ENCODE measurements at regions not wholly inside any gene's neighbourhood (a gene's known extent, or its start where the extent isn't known, plus 50 kb on each side); places are given as distances from the start of the nearest gene placed in this dataset.

DNA sequence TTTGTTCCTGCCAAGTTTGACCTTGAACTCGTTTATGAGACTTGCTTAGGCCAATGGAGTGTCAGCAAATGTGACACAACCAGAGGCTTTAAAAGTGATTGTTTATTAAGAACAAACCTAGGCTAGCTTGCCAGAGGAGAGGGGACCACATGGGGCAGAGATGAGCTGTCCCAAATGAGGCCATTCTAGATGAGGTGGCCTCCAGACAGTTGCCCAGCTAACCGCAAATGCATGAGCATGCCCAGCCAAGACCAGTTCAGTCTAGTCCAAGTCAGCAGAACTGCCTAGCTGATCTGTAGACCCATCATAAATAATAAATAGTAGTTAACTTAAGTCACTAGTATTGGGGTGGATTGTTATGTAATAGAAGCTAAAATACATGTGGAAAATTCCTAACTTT lies 172.8 kb upstream of the DYRK2 start:
- no peak overlapping the region for H3K27ac ChIP-seq (ENCODE audit: low read length)
- H3F3A ChIP-seq (ENCODE audit: insufficient read depth, low read length, poor library complexity, severe bottlenecking) = no peaks in the 10 kb centered on the region
- TF ChIP-seq RAD21 (conservative IDR thresholded peaks at IDR 0.05) (no peak), POLR2AphosphoS5 (IDR thresholded peaks at IDR 0.05) (no peak), EZH2 (IDR thresholded peaks at IDR 0.05; ENCODE audit: borderline replicate concordance, insufficient read depth, low read length, poor library complexity, severe bottlenecking) (no peak), TAF1 (IDR thresholded peaks at IDR 0.05; ENCODE audit: low read depth) (no peak), EP300 (conservative IDR thresholded peaks at IDR 0.05; ENCODE audit: poor library complexity, severe bottlenecking) (no peak), SMC3 (conservative IDR thresholded peaks at IDR 0.05; ENCODE audit: poor library complexity) (no peak), MXI1 (conservative IDR thresholded peaks at IDR 0.05; ENCODE audit: poor library complexity, severe bottlenecking) (no peak)
- TF ChIP-seq, protein P1, sequence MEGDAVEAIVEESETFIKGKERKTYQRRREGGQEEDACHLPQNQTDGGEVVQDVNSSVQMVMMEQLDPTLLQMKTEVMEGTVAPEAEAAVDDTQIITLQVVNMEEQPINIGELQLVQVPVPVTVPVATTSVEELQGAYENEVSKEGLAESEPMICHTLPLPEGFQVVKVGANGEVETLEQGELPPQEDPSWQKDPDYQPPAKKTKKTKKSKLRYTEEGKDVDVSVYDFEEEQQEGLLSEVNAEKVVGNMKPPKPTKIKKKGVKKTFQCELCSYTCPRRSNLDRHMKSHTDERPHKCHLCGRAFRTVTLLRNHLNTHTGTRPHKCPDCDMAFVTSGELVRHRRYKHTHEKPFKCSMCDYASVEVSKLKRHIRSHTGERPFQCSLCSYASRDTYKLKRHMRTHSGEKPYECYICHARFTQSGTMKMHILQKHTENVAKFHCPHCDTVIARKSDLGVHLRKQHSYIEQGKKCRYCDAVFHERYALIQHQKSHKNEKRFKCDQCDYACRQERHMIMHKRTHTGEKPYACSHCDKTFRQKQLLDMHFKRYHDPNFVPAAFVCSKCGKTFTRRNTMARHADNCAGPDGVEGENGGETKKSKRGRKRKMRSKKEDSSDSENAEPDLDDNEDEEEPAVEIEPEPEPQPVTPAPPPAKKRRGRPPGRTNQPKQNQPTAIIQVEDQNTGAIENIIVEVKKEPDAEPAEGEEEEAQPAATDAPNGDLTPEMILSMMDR (IDR thresholded peaks at IDR 0.05; ENCODE audit: poor library complexity, severe bottlenecking) = no peak
- TF ChIP-seq, protein P2, sequence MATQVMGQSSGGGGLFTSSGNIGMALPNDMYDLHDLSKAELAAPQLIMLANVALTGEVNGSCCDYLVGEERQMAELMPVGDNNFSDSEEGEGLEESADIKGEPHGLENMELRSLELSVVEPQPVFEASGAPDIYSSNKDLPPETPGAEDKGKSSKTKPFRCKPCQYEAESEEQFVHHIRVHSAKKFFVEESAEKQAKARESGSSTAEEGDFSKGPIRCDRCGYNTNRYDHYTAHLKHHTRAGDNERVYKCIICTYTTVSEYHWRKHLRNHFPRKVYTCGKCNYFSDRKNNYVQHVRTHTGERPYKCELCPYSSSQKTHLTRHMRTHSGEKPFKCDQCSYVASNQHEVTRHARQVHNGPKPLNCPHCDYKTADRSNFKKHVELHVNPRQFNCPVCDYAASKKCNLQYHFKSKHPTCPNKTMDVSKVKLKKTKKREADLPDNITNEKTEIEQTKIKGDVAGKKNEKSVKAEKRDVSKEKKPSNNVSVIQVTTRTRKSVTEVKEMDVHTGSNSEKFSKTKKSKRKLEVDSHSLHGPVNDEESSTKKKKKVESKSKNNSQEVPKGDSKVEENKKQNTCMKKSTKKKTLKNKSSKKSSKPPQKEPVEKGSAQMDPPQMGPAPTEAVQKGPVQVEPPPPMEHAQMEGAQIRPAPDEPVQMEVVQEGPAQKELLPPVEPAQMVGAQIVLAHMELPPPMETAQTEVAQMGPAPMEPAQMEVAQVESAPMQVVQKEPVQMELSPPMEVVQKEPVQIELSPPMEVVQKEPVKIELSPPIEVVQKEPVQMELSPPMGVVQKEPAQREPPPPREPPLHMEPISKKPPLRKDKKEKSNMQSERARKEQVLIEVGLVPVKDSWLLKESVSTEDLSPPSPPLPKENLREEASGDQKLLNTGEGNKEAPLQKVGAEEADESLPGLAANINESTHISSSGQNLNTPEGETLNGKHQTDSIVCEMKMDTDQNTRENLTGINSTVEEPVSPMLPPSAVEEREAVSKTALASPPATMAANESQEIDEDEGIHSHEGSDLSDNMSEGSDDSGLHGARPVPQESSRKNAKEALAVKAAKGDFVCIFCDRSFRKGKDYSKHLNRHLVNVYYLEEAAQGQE (IDR thresholded peaks at IDR 0.05; ENCODE audit: borderline replicate concordance) = no peak
- no peak overlapping the region for H3K4me2 ChIP-seq (ENCODE audit: low read length)
- no peaks in the 10 kb centered on the region for H3K79me2 ChIP-seq (replicated peaks; ENCODE audit: insufficient read depth, low read length)
- H3K4me3 ChIP-seq (ENCODE audit: low read length) = no peak overlapping the region
- no peaks in the 10 kb centered on the region for H3K27me3 ChIP-seq (ENCODE audit: insufficient read depth, low read depth, low read length)
- H3K36me3 ChIP-seq (ENCODE audit: insufficient read depth, low read length) = no peaks in the 10 kb centered on the region
- H3K9me2 ChIP-seq (ENCODE audit: insufficient read depth, low read length) = no peaks in the 10 kb centered on the region
- no peak overlapping the region for H3K9ac ChIP-seq (ENCODE audit: low read length)
- H3K9me3 ChIP-seq (ENCODE audit: low read length) = no peaks in the 10 kb centered on the region
- no peaks in the 10 kb centered on the region for H4K20me1 ChIP-seq (ENCODE audit: insufficient read depth)
- no peak overlapping the region for H2AFZ ChIP-seq (ENCODE audit: low read depth, low read length)

DNA sequence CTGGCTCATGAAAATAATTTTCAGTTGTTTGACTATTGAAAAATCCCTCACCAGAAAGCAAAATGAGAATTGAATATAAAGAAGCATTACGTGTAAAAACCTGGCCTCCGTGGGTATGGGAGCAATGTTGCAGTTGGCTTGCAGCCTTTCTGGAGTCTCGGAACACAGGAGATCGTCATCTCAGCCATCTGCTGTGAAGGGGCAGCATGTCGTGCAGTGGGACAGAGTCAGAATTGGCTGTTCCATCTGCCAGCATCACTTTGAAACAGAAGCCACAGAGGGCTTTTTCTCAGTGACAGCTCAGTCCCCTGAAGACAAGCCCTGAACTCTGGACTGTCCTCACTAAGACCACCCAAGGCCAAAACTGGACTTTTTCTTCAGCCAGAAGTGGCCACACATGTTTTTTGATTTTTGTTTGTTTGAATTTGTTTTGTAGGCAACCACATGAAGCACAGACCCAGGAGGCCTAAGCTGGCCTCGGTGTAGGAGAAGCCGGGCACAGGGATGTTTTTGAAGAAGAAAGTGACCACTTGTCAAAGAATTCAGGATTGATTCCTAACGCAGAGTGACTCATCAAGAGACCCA lies 170.8 kb upstream of the DYRK2 start:
- no peak for TF ChIP-seq EZH2 (IDR thresholded peaks at IDR 0.05; ENCODE audit: borderline replicate concordance, insufficient read depth, low read length, poor library complexity, severe bottlenecking)
- TF ChIP-seq SMC3 (conservative IDR thresholded peaks at IDR 0.05; ENCODE audit: poor library complexity) = no peak
- TF ChIP-seq RAD21 (conservative IDR thresholded peaks at IDR 0.05) = no peak
- no peak for TF ChIP-seq EP300 (conservative IDR thresholded peaks at IDR 0.05; ENCODE audit: poor library complexity, severe bottlenecking)
- no peak for TF ChIP-seq TAF1 (IDR thresholded peaks at IDR 0.05; ENCODE audit: low read depth)
- TF ChIP-seq, protein P2 (IDR thresholded peaks at IDR 0.05; ENCODE audit: borderline replicate concordance) = no peak
- TF ChIP-seq, protein P1 (IDR thresholded peaks at IDR 0.05; ENCODE audit: poor library complexity, severe bottlenecking) = no peak
- TF ChIP-seq POLR2AphosphoS5 (IDR thresholded peaks at IDR 0.05) = no peak
- no peak for TF ChIP-seq MXI1 (conservative IDR thresholded peaks at IDR 0.05; ENCODE audit: poor library complexity, severe bottlenecking)

More for the DNA sequence above, 170.8 kb upstream of the DYRK2 start:
- Histone ChIP-seq H3K9ac (ENCODE audit: low read length) (no peak overlapping the region), H4K20me1 (ENCODE audit: insufficient read depth) (no peaks in the 10 kb centered on the region), H3K9me3 (ENCODE audit: low read length) (no peaks in the 10 kb centered on the region), H3K27ac (ENCODE audit: low read length) (no peak overlapping the region), H3K36me3 (ENCODE audit: insufficient read depth, low read length) (no peaks in the 10 kb centered on the region), H3K4me2 (ENCODE audit: low read length) (no peak overlapping the region), H3K9me2 (ENCODE audit: insufficient read depth, low read length) (no peaks in the 10 kb centered on the region), H3K27me3 (ENCODE audit: insufficient read depth, low read depth, low read length) (no peaks in the 10 kb centered on the region), H3F3A (ENCODE audit: insufficient read depth, low read length, poor library complexity, severe bottlenecking) (no peaks in the 10 kb centered on the region), H3K79me2 (replicated peaks; ENCODE audit: insufficient read depth, low read length) (no peaks in the 10 kb centered on the region), H2AFZ (ENCODE audit: low read depth, low read length) (no peak overlapping the region), H3K4me3 (ENCODE audit: low read length) (no peak overlapping the region)

Measured in neural cell (in vitro differentiated cells).